Endodermal cell (in vitro differentiated cells): ENCODE measurements at regions not wholly inside any gene's neighbourhood (a gene's known extent, or its start where the extent isn't known, plus 50 kb on each side); places are given as distances from the start of the nearest gene placed in this dataset.

Experiments used
- DNase-seq: peaks from one replicate; pipeline ENCODE4 v3.0.0-alpha.2; 2017
- H3K27ac ChIP-seq: 2 replicates; pipeline ENCODE4 v1.5.1; 2013; ENCODE audit warnings: mild to moderate bottlenecking, low read depth, low read length, moderate library complexity
- H3K27me3 ChIP-seq: 2 replicates; pipeline ENCODE4 v1.6.1; 2013; ENCODE audit warnings: mild to moderate bottlenecking, low read length, moderate library complexity; ENCODE audit not compliant: insufficient read depth, control insufficient read depth, poor library complexity, severe bottlenecking
- H3K36me3 ChIP-seq: 2 replicates; pipeline ENCODE4 v1.7.0; 2013; ENCODE audit warnings: mild to moderate bottlenecking, low read length, moderate library complexity; ENCODE audit not compliant: control insufficient read depth, insufficient read depth
- H3K4me1 ChIP-seq: one replicate; pipeline ENCODE4 v1.7.0; 2013; ENCODE audit warnings: low read length; ENCODE audit not compliant: control insufficient read depth, insufficient read depth
- H3K4me3 ChIP-seq: 2 replicates; pipeline ENCODE4 v1.5.1; 2013; ENCODE audit warnings: mild to moderate bottlenecking, low read length, moderate library complexity
- H3K9ac ChIP-seq: 2 replicates; pipeline ENCODE4 v1.6.1; 2013; ENCODE audit warnings: mild to moderate bottlenecking, low read length, moderate library complexity; ENCODE audit not compliant: poor library complexity, severe bottlenecking; ENCODE audit errors: extremely low read depth
- H3K9me3 ChIP-seq: 2 replicates; pipeline ENCODE4 v1.6.1; 2013; ENCODE audit warnings: mild to moderate bottlenecking, low read length, moderate library complexity; ENCODE audit not compliant: control insufficient read depth
- H3K27ac Mint-ChIP-seq: 2 replicates; pipeline ENCODE4 v1.8.0; 2020; ENCODE audit warnings: mixed read lengths
- H3K27me3 Mint-ChIP-seq: 2 replicates; pipeline ENCODE4 v1.8.0; 2021; ENCODE audit warnings: mild to moderate bottlenecking, mixed read lengths; ENCODE audit not compliant: insufficient read depth
- H3K36me3 Mint-ChIP-seq: 2 replicates; pipeline ENCODE4 v1.8.0; 2020; ENCODE audit warnings: low read depth, mixed read lengths
- H3K4me1 Mint-ChIP-seq: 2 replicates; pipeline ENCODE4 v1.8.0; 2020; ENCODE audit warnings: mixed read lengths
- H3K4me3 Mint-ChIP-seq: 2 replicates; pipeline ENCODE4 v1.8.0; 2020; ENCODE audit warnings: mild to moderate bottlenecking, moderate library complexity, mixed read lengths
- H3K9me3 Mint-ChIP-seq: 2 replicates; pipeline ENCODE4 v1.8.0; 2020; ENCODE audit warnings: mild to moderate bottlenecking, mixed read lengths
- CTCF ChIP-seq: fragments of 200-600 bp; sonication (generic); conservative IDR thresholded peaks from 2 replicates; pipeline ENCODE4 v1.5.0; 2021; ENCODE audit warnings: antibody characterized with exemption, mild to moderate bottlenecking
- WGBS, 2 experiments: methylation state at CpG; one replicate each; pipeline versions ENCODE4 v1.1.5 to v1.1.7; 2013; ENCODE audit warnings: missing lambda C conversion rate in 2 of 2, mixed read lengths in 1 of 2; ENCODE audit not compliant: insufficient coverage in 1 of 2, insufficient read length in 1 of 2; 5-methylcytosine and 5-hydroxymethylcytosine counted together

DNA sequence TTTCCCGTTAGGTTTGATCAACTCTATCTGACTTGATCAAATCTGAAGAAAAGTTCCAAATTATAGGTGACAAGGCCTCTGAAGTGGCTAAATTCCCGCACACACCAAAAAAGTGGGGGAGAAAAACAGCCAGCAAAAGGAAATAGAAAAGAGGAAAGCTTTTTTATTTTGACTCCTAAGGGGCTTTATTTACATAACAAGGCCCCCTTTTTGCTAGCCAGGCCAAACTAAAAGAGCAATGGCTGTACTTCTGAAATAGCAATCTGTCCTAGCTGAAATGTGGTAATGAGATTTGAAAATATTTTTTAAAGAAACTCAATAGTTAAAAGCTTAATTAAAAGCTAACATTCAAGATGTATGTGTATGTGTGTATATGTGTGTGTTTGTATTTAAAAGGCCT, 311.5 kb upstream of the POGK start:
- Mint-ChIP-seq H3K27ac (peak overlapping the region; percentile 32), H3K4me1 (no peaks in the 10 kb centered on the region), H3K9me3 (peaks cover 25% of the 10 kb centered on the region), H3K27me3 (no peaks in the 10 kb centered on the region), H3K36me3 (no peaks in the 10 kb centered on the region), H3K4me3 (no peak overlapping the region)
- WGBS, 2 experiments: 69% methylated on average over 2 of the region's 2 CpGs; no CpG with 5 or more reads in 1 of the 2 experiments
- no peaks in the 10 kb centered on the region for H3K36me3 ChIP-seq
- H3K27me3 ChIP-seq: no peaks in the 10 kb centered on the region
- DNase-seq: no peak
- no peak overlapping the region for H3K9ac ChIP-seq
- no peak overlapping the region for H3K27ac ChIP-seq
- H3K4me1 ChIP-seq: no peaks in the 10 kb centered on the region
- no peak overlapping the region for H3K4me3 ChIP-seq
- H3K9me3 ChIP-seq: peaks cover 44% of the 10 kb centered on the region
- no peak for TF ChIP-seq CTCF

- H3K9ac ChIP-seq: no peak overlapping the region
- WGBS, 2 experiments: no CpG with 5 or more reads among the region's 1 CpG
- Mint-ChIP-seq H3K4me3 (no peak overlapping the region), H3K4me1 (no peaks in the 10 kb centered on the region), H3K27me3 (no peaks in the 10 kb centered on the region), H3K27ac (no peak overlapping the region), H3K36me3 (no peaks in the 10 kb centered on the region), H3K9me3 (peaks cover 46% of the 10 kb centered on the region)
- H3K4me3 ChIP-seq: no peak overlapping the region
- H3K36me3 ChIP-seq: no peaks in the 10 kb centered on the region
- peaks cover 54% of the 10 kb centered on the region for H3K9me3 ChIP-seq
- H3K4me1 ChIP-seq: no peaks in the 10 kb centered on the region
- no peak overlapping the region for H3K27ac ChIP-seq
- TF ChIP-seq CTCF: no peak
- DNase-seq: no peak
- H3K27me3 ChIP-seq: no peaks in the 10 kb centered on the region
These were observed 300.6 kb upstream of the POGK start for GRCh38 chr1:166538646-166539045.

GRCh38 chr1:166544036-166544435, 295.2 kb upstream of the POGK start:
- no peaks in the 10 kb centered on the region for H3K27me3 Mint-ChIP-seq
- Histone ChIP-seq H3K9me3 (peaks cover 4% of the 10 kb centered on the region), H3K27ac (no peak overlapping the region), H3K4me3 (no peak overlapping the region), H3K27me3 (no peaks in the 10 kb centered on the region), H3K4me1 (no peaks in the 10 kb centered on the region), H3K9ac (no peak overlapping the region), H3K36me3 (no peaks in the 10 kb centered on the region)
- H3K27ac Mint-ChIP-seq: no peak overlapping the region
- H3K36me3 Mint-ChIP-seq: no peaks in the 10 kb centered on the region
- H3K4me3 Mint-ChIP-seq: no peak overlapping the region
- no peak for TF ChIP-seq CTCF
- 86 to 100% methylated on average over 1 of the region's 1 CpG for WGBS, 2 experiments
- no peak for DNase-seq
- H3K4me1 Mint-ChIP-seq: no peaks in the 10 kb centered on the region
- peaks cover 33% of the 10 kb centered on the region for H3K9me3 Mint-ChIP-seq
